Endothelial cell of umbilical vein (primary cell): ENCODE measurements at regions not wholly inside any gene's neighbourhood (a gene's known extent, or its start where the extent isn't known, plus 50 kb on each side); places are given as distances from the start of the nearest gene placed in this dataset.

ENCODE experiments used
- BruUV-seq: library from RNA; stranded (reverse); fragments of 400-500 nt; replicated peaks from 2 replicates; lab custom pipeline; 2021; lab: Mats Ljungman, UMichigan
- CTCF ChIA-PET: fragments of 300-600, 350-600 bp; sonication (Branson Sonifier 250); formaldehyde crosslinking; loops from one replicate; lab custom pipeline; 2021; ENCODE audit warnings: antibody characterized with exemption, inconsistent platforms; lab: Charles Lee
- POLR2A ChIA-PET: fragments of 300-600, 350-600 bp; sonication (Branson Sonifier 250); formaldehyde crosslinking; loops from one replicate; lab custom pipeline; 2021; ENCODE audit warnings: antibody characterized with exemption, inconsistent platforms; lab: Charles Lee
- DNase-seq: peaks from one replicate; pipeline ENCODE4 v3.0.0-alpha.2; 2011; ENCODE audit warnings: low read depth, low spot score
- FAIRE-seq: peaks from 2 replicates; lab custom pipeline; 2011; peaks lifted over from hg19 to GRCh38; lab: Jason Lieb, UNC
- H2AFZ ChIP-seq: 2 replicates; pipeline ENCODE4 v1.6.0; 2012; ENCODE audit warnings: low read depth, low read length, control low read depth, inconsistent platforms
- H3K27ac ChIP-seq: 2 replicates; pipeline ENCODE4 v1.5.1; 2011; ENCODE audit warnings: low read depth, mild to moderate bottlenecking, control low read depth, low read length, moderate library complexity; ENCODE audit not compliant: insufficient read depth
- H3K27me3 ChIP-seq, 2 experiments: 2 replicates each; pipeline versions ENCODE4 v1.6.0 to v1.6.1; 2011; ENCODE audit warnings: low read length in 2 of 2, mixed read lengths in 1 of 2; ENCODE audit not compliant: control insufficient read depth in 2 of 2, insufficient read depth in 2 of 2
- H3K36me3 ChIP-seq, 2 experiments: 2 replicates in 1 of 2; 3 replicates in 1 of 2; pipeline ENCODE4 v1.5.1; 2011; ENCODE audit warnings: low read length in 2 of 2, mild to moderate bottlenecking in 1 of 2, moderate library complexity in 1 of 2; ENCODE audit not compliant: control insufficient read depth in 2 of 2, insufficient read depth in 2 of 2; ENCODE audit errors: extremely low read depth in 1 of 2
- H3K4me1 ChIP-seq: 3 replicates; pipeline ENCODE4 v1.5.1; 2011; ENCODE audit warnings: mild to moderate bottlenecking, low read length; ENCODE audit not compliant: control insufficient read depth, insufficient read depth; ENCODE audit errors: extremely low read depth
- H3K4me2 ChIP-seq: 2 replicates; pipeline ENCODE4 v1.6.1; 2011; ENCODE audit warnings: low read length, control low read depth, mixed read lengths; ENCODE audit not compliant: insufficient read depth
- H3K4me3 ChIP-seq, 3 experiments: fragments of 200-600 bp in 1 of 3; sonication (generic), shearing (Covaris generic) in 1 of 3; replicated peaks in 1 of 3; 2 replicates each; pipeline ENCODE4 v1.5.1; 2011 to 2016; ENCODE audit warnings: control low read depth in 3 of 3, low read length in 3 of 3, mild to moderate bottlenecking in 2 of 3, inconsistent platforms in 1 of 3, low read depth in 1 of 3, moderate library complexity in 1 of 3; ENCODE audit not compliant: insufficient read depth in 1 of 3
- H3K79me2 ChIP-seq: 2 replicates; pipeline ENCODE4 v1.6.0; 2012; ENCODE audit warnings: low read length, inconsistent platforms; ENCODE audit not compliant: control insufficient read depth, insufficient read depth
- H3K9ac ChIP-seq: replicated peaks from 2 replicates; pipeline ENCODE3; 2011; ENCODE audit warnings: low read length, control low read depth; ENCODE audit not compliant: insufficient read depth; ENCODE audit errors: extremely low read depth
- H3K9me1 ChIP-seq: replicated peaks from 3 replicates; pipeline ENCODE4 v1.6.0; 2011; ENCODE audit warnings: mild to moderate bottlenecking, low read length; ENCODE audit not compliant: control insufficient read depth, insufficient read depth; ENCODE audit errors: extremely low read depth
- H3K9me3 ChIP-seq: replicated peaks from 2 replicates; pipeline ENCODE4 v1.5.1; 2012; ENCODE audit warnings: low read length, inconsistent platforms; ENCODE audit not compliant: control insufficient read depth, insufficient read depth
- H4K20me1 ChIP-seq: replicated peaks from 2 replicates; pipeline ENCODE3; 2011; ENCODE audit warnings: mild to moderate bottlenecking, low read length; ENCODE audit not compliant: control insufficient read depth, insufficient read depth; ENCODE audit errors: extremely low read depth
- EZH2 ChIP-seq: IDR thresholded peaks from 2 replicates; pipeline ENCODE4 v1.6.1; 2012; ENCODE audit warnings: borderline replicate concordance, low read depth, mild to moderate bottlenecking, moderate library complexity, low read length, inconsistent platforms; ENCODE audit not compliant: severe bottlenecking
- FOS ChIP-seq: IDR thresholded peaks from 2 replicates; pipeline ENCODE4 v1.6.1; 2011; ENCODE audit warnings: mild to moderate bottlenecking, low read length, moderate library complexity, borderline replicate concordance; ENCODE audit not compliant: insufficient read depth
- GATA2 ChIP-seq: IDR thresholded peaks from 2 replicates; pipeline ENCODE4 v1.7.0; 2011; ENCODE audit warnings: low read depth, mild to moderate bottlenecking, moderate library complexity, mixed read lengths, low read length; ENCODE audit not compliant: insufficient read length, insufficient read depth
- JUN ChIP-seq: IDR thresholded peaks from 2 replicates; pipeline ENCODE4 v1.6.1; 2011; ENCODE audit warnings: borderline replicate concordance, low read depth; ENCODE audit not compliant: insufficient read length, insufficient read depth
- MYC ChIP-seq: IDR thresholded peaks from one replicate; pipeline ENCODE4 v1.6.1; 2011; ENCODE audit warnings: mild to moderate bottlenecking, low read depth, low read length
- POLR2A ChIP-seq: IDR thresholded peaks from 2 replicates; pipeline ENCODE4 v1.6.1; 2012; ENCODE audit warnings: low read depth, mild to moderate bottlenecking, control low read depth, low read length
- POLR2AphosphoS5 ChIP-seq: IDR thresholded peaks from 2 replicates; pipeline ENCODE4 v1.6.1; 2012; ENCODE audit warnings: low read depth, mild to moderate bottlenecking, control low read depth, low read length, moderate library complexity; ENCODE audit not compliant: insufficient read depth
- dilution Hi-C: fragments of 300-500 bp; cut with MboI; formaldehyde crosslinking; loops from one replicate; pipeline ENCODE4 v1.15.0; 2019; ENCODE audit warnings: low sequenced_read_pairs; ENCODE audit not compliant: extremely low pct_ligation_motif_present
- intact Hi-C: fragments of 100-400 bp; cut with micrococcal nuclease; formaldehyde crosslinking; loops from one replicate; pipeline ENCODE4 v1.10.0; 2022
- TF ChIP-seq, protein P1 (sequence below), 2 donors: IDR thresholded peaks; 1 replicate in 1 of 2; 2 replicates in 1 of 2; pipeline ENCODE4 v1.5.1; 2011; ENCODE audit warnings: low read length in 2 of 2, mild to moderate bottlenecking in 2 of 2, moderate library complexity in 2 of 2, control low read depth in 1 of 2, inconsistent platforms in 1 of 2, low read depth in 1 of 2; ENCODE audit not compliant: insufficient read depth in 1 of 2; ENCODE audit errors: extremely low read depth in 1 of 2
- TF ChIP-seq, protein P2 (sequence below): IDR thresholded peaks from 2 replicates; pipeline ENCODE4 v1.6.1; 2011; ENCODE audit not compliant: insufficient read depth, insufficient read length

DNA sequence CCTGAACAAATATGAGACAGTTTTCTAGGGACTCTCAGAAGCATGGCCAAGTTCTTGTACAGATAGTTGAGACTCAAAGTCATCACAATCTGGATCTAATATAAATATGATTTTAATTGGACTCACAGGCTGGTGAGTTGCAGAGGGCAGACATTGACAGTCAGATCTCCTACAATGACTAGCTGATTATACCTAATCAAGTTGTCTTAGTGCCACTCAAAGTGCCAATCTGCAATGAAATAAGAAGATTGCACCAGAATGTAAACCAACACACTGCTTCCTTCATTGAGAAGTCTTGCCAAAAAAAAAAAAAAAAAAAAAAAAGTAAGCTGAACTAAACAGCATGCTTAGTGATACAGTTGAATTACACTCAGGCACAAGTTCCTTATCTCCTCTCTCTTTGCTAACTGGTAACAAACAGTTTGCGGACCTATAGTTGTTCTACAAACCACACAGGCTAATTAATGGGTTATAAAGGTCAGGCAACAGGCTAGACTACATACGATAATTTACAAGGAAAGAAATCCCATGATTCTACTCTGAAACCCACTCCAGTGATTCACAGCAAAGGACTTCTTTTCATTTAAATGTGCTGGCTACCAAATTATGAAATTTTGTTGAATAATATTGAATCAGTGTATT lies 107.3 kb upstream of the NIPBL start:
- intact Hi-C loops, result no loop called here

More for the DNA sequence above, 107.3 kb upstream of the NIPBL start:
- no TSS peak for BruUV-seq
- TF ChIP-seq MYC (no peak), POLR2A (no peak), POLR2AphosphoS5 (no peak), EZH2 (no peak), GATA2 (no peak), JUN (no peak), FOS (no peak)
- TF ChIP-seq, protein P1, sequence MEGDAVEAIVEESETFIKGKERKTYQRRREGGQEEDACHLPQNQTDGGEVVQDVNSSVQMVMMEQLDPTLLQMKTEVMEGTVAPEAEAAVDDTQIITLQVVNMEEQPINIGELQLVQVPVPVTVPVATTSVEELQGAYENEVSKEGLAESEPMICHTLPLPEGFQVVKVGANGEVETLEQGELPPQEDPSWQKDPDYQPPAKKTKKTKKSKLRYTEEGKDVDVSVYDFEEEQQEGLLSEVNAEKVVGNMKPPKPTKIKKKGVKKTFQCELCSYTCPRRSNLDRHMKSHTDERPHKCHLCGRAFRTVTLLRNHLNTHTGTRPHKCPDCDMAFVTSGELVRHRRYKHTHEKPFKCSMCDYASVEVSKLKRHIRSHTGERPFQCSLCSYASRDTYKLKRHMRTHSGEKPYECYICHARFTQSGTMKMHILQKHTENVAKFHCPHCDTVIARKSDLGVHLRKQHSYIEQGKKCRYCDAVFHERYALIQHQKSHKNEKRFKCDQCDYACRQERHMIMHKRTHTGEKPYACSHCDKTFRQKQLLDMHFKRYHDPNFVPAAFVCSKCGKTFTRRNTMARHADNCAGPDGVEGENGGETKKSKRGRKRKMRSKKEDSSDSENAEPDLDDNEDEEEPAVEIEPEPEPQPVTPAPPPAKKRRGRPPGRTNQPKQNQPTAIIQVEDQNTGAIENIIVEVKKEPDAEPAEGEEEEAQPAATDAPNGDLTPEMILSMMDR (IDR thresholded peaks at IDR 0.05; ENCODE audit: extremely low read depth in 1 of 2, insufficient read depth in 1 of 2, low read depth in 1 of 2, low read length in 2 of 2), result no peak
- TF ChIP-seq, protein P2, sequence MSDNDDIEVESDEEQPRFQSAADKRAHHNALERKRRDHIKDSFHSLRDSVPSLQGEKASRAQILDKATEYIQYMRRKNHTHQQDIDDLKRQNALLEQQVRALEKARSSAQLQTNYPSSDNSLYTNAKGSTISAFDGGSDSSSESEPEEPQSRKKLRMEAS, result no peak
- no peak for FAIRE-seq
- ChIA-PET POLR2A (no interaction called here), CTCF (interaction anchor here (0.6 to 1.0 kb wide), 3 partner anchors 9 to 354 kb away, joined by 3 read pairs; no protein-coding TSS in a partner anchor)
- Histone ChIP-seq H3K79me2 (no peaks in the 10 kb centered on the region), H3K9me3 (no peaks in the 10 kb centered on the region), H3K4me1 (no peaks in the 10 kb centered on the region), H3K27ac (no peak overlapping the region), H3K4me2 (no peak overlapping the region), H4K20me1 (no peaks in the 10 kb centered on the region), H3K9me1 (no peaks in the 10 kb centered on the region), H3K4me3 (no peak overlapping the region), H3K9ac (no peak overlapping the region), H3K36me3 (no peaks in the 10 kb centered on the region), H3K27me3 (peaks cover 1 to 3% of the 10 kb centered on the region in 2 experiments), H2AFZ (no peak overlapping the region)
- dilution Hi-C loops, result no loop called here
- DNase-seq, result no peak
